ENCODE measurements at regions not wholly inside any gene's neighbourhood (a gene's known extent, or its start where the extent isn't known, plus 50 kb on each side); places are given as distances from the start of the nearest gene placed in this dataset.

DNA sequence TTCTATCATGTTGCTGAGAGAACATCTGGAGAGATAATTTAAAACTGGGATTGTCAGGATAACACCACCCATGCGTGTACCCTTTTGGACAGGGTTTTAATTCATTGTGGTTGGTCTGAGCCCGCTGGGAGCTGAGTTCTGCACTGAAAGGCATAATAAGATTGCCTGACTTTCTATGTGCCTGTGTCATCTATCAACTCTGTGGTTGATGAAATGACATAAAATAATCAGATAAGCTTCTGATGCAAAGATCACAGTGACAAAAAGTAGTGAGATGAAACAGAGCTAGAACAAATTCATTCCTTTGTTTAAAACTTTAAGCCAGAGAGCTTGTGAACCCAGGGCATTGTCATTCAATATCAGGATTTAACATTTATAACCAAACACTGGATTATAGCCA lies 98.7 kb downstream of the BBS10 start:
- Histone ChIP-seq H3K27me3 (no peaks in the 10 kb centered on the region), H3K27ac (no peak overlapping the region), H3K9me3 (no peaks in the 10 kb centered on the region), H3K4me1 (no peaks in the 10 kb centered on the region), H3K4me3 (no peak overlapping the region), H3K36me3 (no peaks in the 10 kb centered on the region)
- intact Hi-C loops (cut with DNase I; ENCODE audit: low total_unique reads): no loop called here
- TF ChIP-seq, protein P1, sequence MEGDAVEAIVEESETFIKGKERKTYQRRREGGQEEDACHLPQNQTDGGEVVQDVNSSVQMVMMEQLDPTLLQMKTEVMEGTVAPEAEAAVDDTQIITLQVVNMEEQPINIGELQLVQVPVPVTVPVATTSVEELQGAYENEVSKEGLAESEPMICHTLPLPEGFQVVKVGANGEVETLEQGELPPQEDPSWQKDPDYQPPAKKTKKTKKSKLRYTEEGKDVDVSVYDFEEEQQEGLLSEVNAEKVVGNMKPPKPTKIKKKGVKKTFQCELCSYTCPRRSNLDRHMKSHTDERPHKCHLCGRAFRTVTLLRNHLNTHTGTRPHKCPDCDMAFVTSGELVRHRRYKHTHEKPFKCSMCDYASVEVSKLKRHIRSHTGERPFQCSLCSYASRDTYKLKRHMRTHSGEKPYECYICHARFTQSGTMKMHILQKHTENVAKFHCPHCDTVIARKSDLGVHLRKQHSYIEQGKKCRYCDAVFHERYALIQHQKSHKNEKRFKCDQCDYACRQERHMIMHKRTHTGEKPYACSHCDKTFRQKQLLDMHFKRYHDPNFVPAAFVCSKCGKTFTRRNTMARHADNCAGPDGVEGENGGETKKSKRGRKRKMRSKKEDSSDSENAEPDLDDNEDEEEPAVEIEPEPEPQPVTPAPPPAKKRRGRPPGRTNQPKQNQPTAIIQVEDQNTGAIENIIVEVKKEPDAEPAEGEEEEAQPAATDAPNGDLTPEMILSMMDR (IDR thresholded peaks at IDR 0.05): no peak
- DNase-seq: no peak

DNA sequence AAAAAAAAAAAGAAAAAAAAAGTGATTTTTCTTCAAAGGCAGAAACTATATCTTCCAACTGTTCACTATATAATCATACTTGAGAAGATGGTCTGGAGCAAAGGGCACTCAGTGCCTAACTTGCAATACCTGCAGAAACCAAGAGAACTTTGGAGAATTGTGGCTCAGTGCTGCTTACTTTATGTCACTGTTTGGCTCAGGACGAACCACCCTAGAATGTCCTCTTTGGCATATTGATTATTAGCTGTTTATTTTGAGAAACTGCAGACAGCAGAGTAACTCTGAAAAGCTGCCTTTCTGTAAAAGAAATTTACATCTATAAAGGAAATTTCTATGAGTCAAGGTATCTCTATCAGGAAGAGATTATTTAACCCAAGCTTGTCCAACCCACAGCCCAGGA lies 100.2 kb downstream of the BBS10 start:
- intact Hi-C loops (cut with DNase I; ENCODE audit: low total_unique reads): no loop called here
- H3K27ac ChIP-seq: no peak overlapping the region
- no peaks in the 10 kb centered on the region for H3K27me3 ChIP-seq
- H3K4me1 ChIP-seq: no peaks in the 10 kb centered on the region
- H3K9me3 ChIP-seq: no peaks in the 10 kb centered on the region
- no peaks in the 10 kb centered on the region for H3K36me3 ChIP-seq
- no peak for TF ChIP-seq POLR2A (IDR thresholded peaks at IDR 0.05)
- TF ChIP-seq, protein P1 (IDR thresholded peaks at IDR 0.05): no peak
- no peak for DNase-seq
- no peak overlapping the region for H3K4me3 ChIP-seq

DNA sequence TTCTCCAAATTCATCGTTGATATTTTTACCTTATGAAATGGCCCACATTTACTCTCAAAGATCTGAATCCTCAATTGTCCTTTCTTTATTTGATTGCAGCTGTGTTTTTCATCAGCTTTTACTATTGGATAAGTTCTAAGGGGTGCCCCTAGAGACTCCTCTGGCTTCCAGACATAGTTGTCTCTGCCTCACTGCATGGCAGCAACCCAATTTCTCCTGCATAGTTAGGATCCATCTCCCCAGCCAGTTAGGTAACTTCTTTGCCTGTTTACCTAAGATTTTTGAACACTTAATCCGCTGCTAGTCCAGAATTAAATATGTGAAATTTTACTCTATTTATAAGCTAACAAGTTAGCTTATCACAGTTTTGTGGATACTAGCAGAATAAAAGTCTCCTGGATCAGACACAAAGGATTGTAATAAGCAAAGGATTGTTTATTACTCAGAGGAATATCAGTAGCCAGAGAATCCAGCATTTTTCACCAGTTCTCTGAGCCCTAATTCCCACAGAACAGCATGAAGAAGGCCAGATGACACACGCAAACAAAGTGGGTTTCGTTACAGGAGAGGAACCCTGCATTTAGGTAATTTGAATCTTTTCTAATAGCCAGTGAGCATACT lies 101.1 kb downstream of the BBS10 start:
- DNase-seq: no peak
- intact Hi-C loops (cut with DNase I; ENCODE audit: low total_unique reads): no loop called here
- Histone ChIP-seq H3K27me3 (no peaks in the 10 kb centered on the region), H3K36me3 (no peaks in the 10 kb centered on the region), H3K4me3 (no peak overlapping the region), H3K4me1 (no peaks in the 10 kb centered on the region), H3K27ac (no peak overlapping the region), H3K9me3 (no peaks in the 10 kb centered on the region)
- no peak for TF ChIP-seq POLR2A (IDR thresholded peaks at IDR 0.05)
- TF ChIP-seq, protein P1 (IDR thresholded peaks at IDR 0.05): no peak

DNA sequence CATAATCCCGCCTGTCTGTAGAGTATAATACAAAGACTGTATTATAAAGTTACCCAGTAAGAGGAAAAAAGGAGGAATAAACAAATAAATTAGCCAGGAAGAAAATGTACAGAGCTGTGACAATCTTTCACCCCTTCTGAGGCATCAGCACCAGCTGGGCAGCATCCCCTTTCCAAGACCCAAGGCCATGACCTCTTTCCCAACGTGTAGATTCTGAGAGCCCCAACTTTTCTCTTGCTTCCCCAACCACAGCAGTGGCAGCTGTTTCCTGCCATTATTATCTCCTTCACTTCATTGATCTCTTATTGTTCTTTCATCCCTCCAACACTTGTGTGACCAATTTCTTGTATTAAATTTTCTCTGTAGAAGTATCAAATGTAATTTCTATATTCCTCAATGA lies 101.6 kb downstream of the BBS10 start:
- DNase-seq: no peak
- Histone ChIP-seq H3K36me3 (no peaks in the 10 kb centered on the region), H3K9me3 (no peaks in the 10 kb centered on the region), H3K4me1 (no peaks in the 10 kb centered on the region), H3K27ac (no peak overlapping the region), H3K4me3 (no peak overlapping the region), H3K27me3 (no peaks in the 10 kb centered on the region)
- intact Hi-C loops (cut with DNase I; ENCODE audit: low total_unique reads): no loop called here
- TF ChIP-seq POLR2A (IDR thresholded peaks at IDR 0.05): no peak
- TF ChIP-seq, protein P1 (IDR thresholded peaks at IDR 0.05): no peak

DNA sequence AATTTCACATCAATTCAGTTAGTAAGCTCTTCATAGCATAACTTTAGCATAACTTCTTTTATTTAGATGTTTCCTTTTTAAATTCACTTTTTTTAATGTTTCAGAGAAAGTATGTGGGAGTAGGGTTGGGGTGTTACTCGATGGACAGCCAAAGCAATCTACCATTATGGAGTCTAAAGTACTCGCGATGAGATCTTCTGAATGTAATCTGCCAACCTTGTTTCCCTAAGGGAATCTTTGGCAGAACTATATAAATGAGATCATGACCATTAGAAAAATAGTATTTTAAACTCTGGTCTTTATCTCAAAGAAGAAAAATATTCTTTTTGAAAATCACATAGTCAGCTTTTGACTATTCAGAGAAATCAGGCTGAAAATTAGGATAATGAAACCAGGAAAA lies 103.9 kb downstream of the BBS10 start:
- no peaks in the 10 kb centered on the region for H3K9me3 ChIP-seq
- no peaks in the 10 kb centered on the region for H3K27me3 ChIP-seq
- TF ChIP-seq, protein P1 (IDR thresholded peaks at IDR 0.05): no peak
- no peak for TF ChIP-seq POLR2A (IDR thresholded peaks at IDR 0.05)
- no peaks in the 10 kb centered on the region for H3K4me1 ChIP-seq
- H3K4me3 ChIP-seq: no peak overlapping the region
- H3K36me3 ChIP-seq: no peaks in the 10 kb centered on the region
- intact Hi-C loops (cut with DNase I; ENCODE audit: low total_unique reads): no loop called here
- no peak overlapping the region for H3K27ac ChIP-seq
- DNase-seq: no peak

All from uterus (tissue), 3 donors.